Psoas muscle (tissue), 7 donors: ENCODE measurements at regions not wholly inside any gene's neighbourhood (a gene's known extent, or its start where the extent isn't known, plus 50 kb on each side); places are given as distances from the start of the nearest gene placed in this dataset.

Experiments
- ATAC-seq, 4 donors: fragments of 200-7000 bp; cut with Tn5 transposase; one replicate each; pipeline ENCODE4 v1.9.1; 2020; ENCODE audit warnings: moderate library complexity in 3 of 4, mild to moderate bottlenecking in 2 of 4
- DNase-seq, 2 donors: peaks; one replicate each; pipeline ENCODE4 v3.0.0-alpha.2; 2020
- H3K27ac ChIP-seq: fragments of 200-600 bp; one replicate; pipeline ENCODE4 v1.8.0; 2022
- H3K27me3 ChIP-seq, 3 donors: fragments of 200-600 bp in 1 of 3; one replicate each; pipeline versions ENCODE4 v1.6.1 to v1.8.0; 2013 to 2022; ENCODE audit warnings: low read length in 2 of 3, mild to moderate bottlenecking in 2 of 3, moderate library complexity in 1 of 3; ENCODE audit not compliant: insufficient read depth in 3 of 3
- H3K36me3 ChIP-seq, 2 donors: fragments of 200-600 bp in 1 of 2; one replicate each; pipeline versions ENCODE4 v1.6.1 to v1.8.0; 2013 to 2022; ENCODE audit warnings: low read depth in 1 of 2, mild to moderate bottlenecking in 1 of 2, moderate library complexity in 1 of 2; ENCODE audit not compliant: insufficient read depth in 1 of 2
- H3K4me1 ChIP-seq: fragments of 200-600 bp; one replicate; pipeline ENCODE4 v1.8.0; 2022
- H3K4me3 ChIP-seq: fragments of 200-600 bp; one replicate; pipeline ENCODE4 v1.8.0; 2022; ENCODE audit warnings: mild to moderate bottlenecking
- H3K9me3 ChIP-seq: fragments of 200-600 bp; one replicate; pipeline ENCODE4 v1.8.0; 2022
- WGBS, 3 donors: extraction: QIAGEN DNeasy Blood & Tissue Kit; methylation state at CpG; one replicate each; pipeline versions ENCODE4 v1.1.6 to v1.1.7; 2013; 5-methylcytosine and 5-hydroxymethylcytosine counted together
- intact Hi-C, 2 donors: fragments of 100-400 bp; cut with DNase I; formaldehyde crosslinking; loops; one replicate each; pipeline versions ENCODE4 v1.11.0 to v1.14.2; 2022
- TF ChIP-seq, protein P1 (sequence below): fragments of 200-600 bp; IDR thresholded peaks from one replicate; pipeline ENCODE4 v1.8.0; 2022; ENCODE audit warnings: antibody characterized with exemption
- donor health status: healthy with polysubstance abuse.
- donor health status: DM: no; HTN: no; CAD: no; lungs with moderate emphysema.
- donor health status: Bipolar disorder and iron deficiency.
- donor health status: healthy.
- donor health status: DM: yes; HTN: yes; CAD: no.
- donor health status: DM: no; HTN: no; CAD: no.
- donor health status: DM: yes; HTN: yes; CAD: no.

DNA sequence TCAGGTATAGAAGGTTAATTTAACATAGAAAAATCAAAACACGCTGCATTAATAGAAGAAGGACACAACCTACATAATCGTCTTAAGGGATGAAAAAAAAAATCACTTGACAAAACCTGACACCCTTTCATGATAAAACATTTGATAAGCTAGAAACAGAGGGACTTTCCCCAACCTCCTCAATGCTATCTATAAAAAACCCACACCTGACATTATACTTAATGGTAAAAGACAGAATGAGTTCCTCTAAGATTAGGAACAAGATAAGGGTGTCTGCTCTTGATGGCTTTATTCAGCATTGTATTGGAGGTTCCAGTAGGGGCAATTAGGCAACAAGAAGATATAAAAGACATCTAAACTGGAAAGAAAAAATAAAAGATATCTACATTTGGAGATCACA lies 69.9 kb upstream of the KBTBD8 start:
- TF ChIP-seq, protein P1, sequence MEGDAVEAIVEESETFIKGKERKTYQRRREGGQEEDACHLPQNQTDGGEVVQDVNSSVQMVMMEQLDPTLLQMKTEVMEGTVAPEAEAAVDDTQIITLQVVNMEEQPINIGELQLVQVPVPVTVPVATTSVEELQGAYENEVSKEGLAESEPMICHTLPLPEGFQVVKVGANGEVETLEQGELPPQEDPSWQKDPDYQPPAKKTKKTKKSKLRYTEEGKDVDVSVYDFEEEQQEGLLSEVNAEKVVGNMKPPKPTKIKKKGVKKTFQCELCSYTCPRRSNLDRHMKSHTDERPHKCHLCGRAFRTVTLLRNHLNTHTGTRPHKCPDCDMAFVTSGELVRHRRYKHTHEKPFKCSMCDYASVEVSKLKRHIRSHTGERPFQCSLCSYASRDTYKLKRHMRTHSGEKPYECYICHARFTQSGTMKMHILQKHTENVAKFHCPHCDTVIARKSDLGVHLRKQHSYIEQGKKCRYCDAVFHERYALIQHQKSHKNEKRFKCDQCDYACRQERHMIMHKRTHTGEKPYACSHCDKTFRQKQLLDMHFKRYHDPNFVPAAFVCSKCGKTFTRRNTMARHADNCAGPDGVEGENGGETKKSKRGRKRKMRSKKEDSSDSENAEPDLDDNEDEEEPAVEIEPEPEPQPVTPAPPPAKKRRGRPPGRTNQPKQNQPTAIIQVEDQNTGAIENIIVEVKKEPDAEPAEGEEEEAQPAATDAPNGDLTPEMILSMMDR, result no peak
- 78 to 87% (median 79%) methylated on average over 2 of the region's 2 CpGs for WGBS, 3 donors
- intact Hi-C loops, result no loop called here
- DNase-seq (no peak), ATAC-seq (no peak)
- Histone ChIP-seq H3K27ac (no peak overlapping the region), H3K36me3 (no peaks in the 10 kb centered on the region), H3K27me3 (no peaks in the 10 kb centered on the region), H3K9me3 (no peaks in the 10 kb centered on the region), H3K4me1 (no peaks in the 10 kb centered on the region), H3K4me3 (no peak overlapping the region)

DNA sequence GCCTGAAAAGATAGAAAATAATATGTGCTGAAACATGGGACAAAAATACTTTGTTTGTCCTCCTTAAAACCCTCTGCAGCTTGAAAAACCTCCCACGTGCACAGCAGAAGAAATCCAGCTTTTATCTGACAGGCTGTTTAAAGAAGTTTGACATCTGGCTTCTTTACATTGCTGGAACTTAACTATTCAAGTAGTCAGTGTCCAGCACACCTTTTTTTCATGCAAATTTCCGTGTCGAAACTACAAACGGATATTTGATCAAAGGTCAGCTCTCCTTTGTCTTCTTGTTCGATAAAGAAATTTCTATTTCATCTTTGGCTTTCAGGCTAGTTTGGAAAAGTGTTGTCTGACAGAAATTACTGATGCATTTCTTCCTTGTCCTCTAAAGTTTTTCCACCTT lies 66.8 kb upstream of the KBTBD8 start:
- Histone ChIP-seq H3K4me3 (no peak overlapping the region), H3K36me3 (no peaks in the 10 kb centered on the region), H3K27ac (no peak overlapping the region), H3K4me1 (no peaks in the 10 kb centered on the region), H3K9me3 (no peaks in the 10 kb centered on the region), H3K27me3 (no peaks in the 10 kb centered on the region)
- DNase-seq (no peak), ATAC-seq (no peak)
- intact Hi-C loops, result loop anchor here in 1 of 2 donors (10.0 kb wide), 1 partner anchor 1964 kb away; no protein-coding TSS in a partner anchor
- TF ChIP-seq, protein P1, result no peak
- WGBS, 3 donors, result 34 to 42% (median 39%) methylated on average over 5 of the region's 5 CpGs

DNA sequence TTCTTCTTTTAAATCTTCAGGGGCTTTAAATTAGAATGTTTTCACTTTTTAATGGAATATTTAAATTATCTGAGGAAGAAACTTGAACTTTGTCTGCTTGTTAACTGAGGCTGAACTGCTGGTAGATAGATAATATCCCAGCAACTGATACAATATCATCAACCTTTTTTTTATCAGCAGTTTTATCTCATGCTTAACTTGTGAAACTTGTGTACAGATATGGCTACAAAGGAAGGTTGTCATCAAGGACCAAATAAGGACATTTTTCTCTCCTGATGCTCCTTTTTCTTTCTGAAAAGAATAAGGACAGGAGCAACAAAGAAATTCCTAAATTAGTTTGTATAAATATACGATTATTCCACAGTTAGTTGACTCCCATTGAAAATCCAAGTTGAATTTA lies 66.4 kb upstream of the KBTBD8 start:
- H3K4me3 ChIP-seq, result no peak overlapping the region
- no peak for DNase-seq
- TF ChIP-seq, protein P1, result no peak
- no peaks in the 10 kb centered on the region for H3K9me3 ChIP-seq
- no peak overlapping the region for H3K27ac ChIP-seq
- H3K27me3 ChIP-seq, result no peaks in the 10 kb centered on the region
- intact Hi-C loops, result loop anchor here in 1 of 2 donors (10.0 kb wide), 1 partner anchor 1963 kb away; no protein-coding TSS in a partner anchor
- 63 to 69% (median 67%) methylated on average over 1 of the region's 1 CpG for WGBS, 3 donors
- H3K36me3 ChIP-seq, result no peaks in the 10 kb centered on the region
- no peaks in the 10 kb centered on the region for H3K4me1 ChIP-seq
- ATAC-seq, result no peak

DNA sequence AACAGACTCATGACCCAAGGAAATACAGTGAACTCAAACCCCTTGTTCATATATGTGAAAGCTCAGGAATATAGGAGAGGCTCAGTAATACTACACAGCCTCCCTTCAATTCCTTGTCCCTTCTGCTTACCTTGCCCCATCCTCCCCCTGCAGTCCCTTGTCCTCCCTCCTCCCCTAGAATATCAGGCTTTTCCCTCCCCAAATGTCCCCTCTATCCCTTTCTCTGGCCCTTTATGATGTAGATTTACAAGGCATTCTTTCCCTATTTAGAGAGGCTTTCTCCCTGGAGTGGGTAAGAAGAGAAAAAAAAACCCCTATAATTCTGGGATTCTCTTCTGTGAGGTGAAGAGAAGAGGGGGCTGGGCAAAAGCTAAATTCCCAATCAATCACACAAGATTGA lies 64.9 kb upstream of the KBTBD8 start:
- no peak overlapping the region for H3K27ac ChIP-seq
- TF ChIP-seq, protein P1, result no peak
- H3K4me1 ChIP-seq, result no peaks in the 10 kb centered on the region
- H3K36me3 ChIP-seq, result no peaks in the 10 kb centered on the region
- H3K27me3 ChIP-seq, result no peaks in the 10 kb centered on the region
- intact Hi-C loops, result loop anchor here in 1 of 2 donors (10.0 kb wide), 1 partner anchor 1962 kb away; no protein-coding TSS in a partner anchor
- no peaks in the 10 kb centered on the region for H3K9me3 ChIP-seq
- H3K4me3 ChIP-seq, result no peak overlapping the region
- DNase-seq (no peak), ATAC-seq (no peak)

DNA sequence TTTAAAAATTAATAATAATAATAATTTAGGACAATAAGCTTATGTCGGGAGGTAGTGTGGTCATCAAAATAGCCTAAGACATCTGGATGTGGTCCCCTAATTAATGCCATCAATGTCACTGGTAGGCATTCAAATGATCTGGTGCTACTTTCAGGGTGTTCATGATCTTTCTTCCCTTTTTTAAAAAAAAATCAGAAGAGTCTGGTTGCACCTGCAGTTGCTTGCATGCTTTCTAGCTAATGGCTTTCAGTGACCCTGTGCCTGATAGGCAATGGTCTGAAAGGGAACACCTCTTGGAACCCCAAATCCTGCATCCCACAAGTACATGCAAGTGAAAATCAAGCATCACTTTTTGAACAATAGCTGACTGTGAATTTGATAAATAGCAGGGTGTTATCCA lies 64.1 kb upstream of the KBTBD8 start:
- TF ChIP-seq, protein P1, result no peak
- Histone ChIP-seq H3K4me1 (no peaks in the 10 kb centered on the region), H3K27me3 (peaks cover 0 to 2% (median 0%) of the 10 kb centered on the region in 3 donors), H3K9me3 (no peaks in the 10 kb centered on the region), H3K36me3 (no peaks in the 10 kb centered on the region), H3K4me3 (no peak overlapping the region), H3K27ac (no peak overlapping the region)
- DNase-seq (no peak), ATAC-seq (no peak)
- intact Hi-C loops, result loop anchor here in 1 of 2 donors (10.0 kb wide), 1 partner anchor 1961 kb away; no protein-coding TSS in a partner anchor
- 76 to 93% (median 92%) methylated on average over 1 of the region's 1 CpG for WGBS, 3 donors
